Body of pancreas (tissue), 4 donors: ENCODE measurements at regions not wholly inside any gene's neighbourhood (a gene's known extent, or its start where the extent isn't known, plus 50 kb on each side); places are given as distances from the start of the nearest gene placed in this dataset.

ENCODE experiments used
- ATAC-seq: fragments of 150-250 bp; one replicate; pipeline ENCODE4 v1.9.1; 2016
- DNase-seq, 4 donors: peaks; one replicate each; pipeline ENCODE4 v3.0.0-alpha.2; 2019
- H3K27ac ChIP-seq, 4 donors: fragments of 200-600 bp; sonication (generic); 1 replicate in 3 of 4; 2 replicates in 1 of 4; pipeline versions ENCODE4 v1.5.1 to v1.6.1; 2016 to 2019; ENCODE audit warnings: mild to moderate bottlenecking in 1 of 4, mixed read lengths in 1 of 4, moderate library complexity in 1 of 4
- H3K27me3 ChIP-seq, 2 donors: fragments of 200-600 bp; sonication (generic); one replicate each; pipeline ENCODE4 v1.6.0; 2016; ENCODE audit warnings: mild to moderate bottlenecking in 1 of 2
- H3K36me3 ChIP-seq, 2 donors: fragments of 200-600 bp; sonication (generic); replicated peaks in 1 of 2; 2 replicates each; pipeline ENCODE4 v1.5.1; 2016; ENCODE audit warnings: low read depth in 2 of 2; ENCODE audit not compliant: insufficient read depth in 1 of 2
- H3K4me1 ChIP-seq: fragments of 200-600 bp; sonication (generic); one replicate; pipeline ENCODE4 v1.6.0; 2016
- H3K4me3 ChIP-seq, 2 donors: fragments of 200-600 bp; sonication (generic); 1 replicate in 1 of 2; 2 replicates in 1 of 2; pipeline ENCODE4 v1.5.1; 2016 to 2019
- H3K9me3 ChIP-seq, 3 donors: fragments of 200-600 bp; sonication (generic); 1 replicate in 2 of 3; 2 replicates in 1 of 3; pipeline ENCODE4 v1.5.1; 2016
- POLR2A ChIP-seq, 3 donors: fragments of 450-650 bp; IDR thresholded peaks; one replicate each; pipeline ENCODE4 v1.6.1; 2016; ENCODE audit warnings: antibody characterized with exemption in 3 of 3, mild to moderate bottlenecking in 2 of 3
- WGBS, 2 donors: methylation state at CpG; one replicate each; pipeline ENCODE4 v1.1.5; 2017; 5-methylcytosine and 5-hydroxymethylcytosine counted together
- intact Hi-C: fragments of 100-400 bp; cut with DNase I; formaldehyde crosslinking; loops from one replicate; pipeline ENCODE4 v1.15.1; 2023
- TF ChIP-seq, protein P1 (sequence below), 7 experiments: fragments of 450-650 bp in 4 of 7; fragments of 200-600 bp in 3 of 7; sonication (generic) in 3 of 7; IDR thresholded peaks; one replicate each; pipeline ENCODE4 v1.5.1; 2016 to 2019; ENCODE audit warnings: antibody characterized with exemption in 7 of 7

DNA sequence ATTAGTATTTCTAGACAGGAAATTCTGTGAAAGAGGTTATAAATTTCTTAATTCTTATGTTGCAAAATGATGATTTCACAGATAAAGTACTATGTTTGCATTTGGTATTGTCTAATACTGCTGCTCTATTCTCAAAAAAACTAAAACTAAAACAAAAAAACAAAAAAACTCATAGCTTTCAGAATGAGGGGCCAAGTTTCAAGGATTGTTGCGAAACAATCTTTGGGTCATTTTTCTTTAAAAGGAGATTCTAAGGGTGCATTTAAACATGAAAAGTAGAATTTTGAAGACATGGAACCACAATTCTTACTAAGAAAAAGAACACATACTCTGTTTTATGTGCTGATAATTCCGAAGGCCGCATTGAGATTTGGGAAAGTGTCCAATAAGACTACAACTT is 645.1 kb downstream of the ADGRL2 start:
- no peak overlapping the region for H3K4me3 ChIP-seq
- H3K36me3 ChIP-seq, result no peaks in the 10 kb centered on the region
- no peak for DNase-seq
- H3K27ac ChIP-seq, result peak overlapping the region in 2 of 4 donors; percentile 15 to 32
- no peaks in the 10 kb centered on the region for H3K27me3 ChIP-seq
- H3K9me3 ChIP-seq, result no peaks in the 10 kb centered on the region
- intact Hi-C loops, result no loop called here
- ATAC-seq, result no peak
- peaks cover 9% of the 10 kb centered on the region for H3K4me1 ChIP-seq
- TF ChIP-seq POLR2A (IDR thresholded peaks at IDR 0.05), result no peak
- TF ChIP-seq, protein P1, sequence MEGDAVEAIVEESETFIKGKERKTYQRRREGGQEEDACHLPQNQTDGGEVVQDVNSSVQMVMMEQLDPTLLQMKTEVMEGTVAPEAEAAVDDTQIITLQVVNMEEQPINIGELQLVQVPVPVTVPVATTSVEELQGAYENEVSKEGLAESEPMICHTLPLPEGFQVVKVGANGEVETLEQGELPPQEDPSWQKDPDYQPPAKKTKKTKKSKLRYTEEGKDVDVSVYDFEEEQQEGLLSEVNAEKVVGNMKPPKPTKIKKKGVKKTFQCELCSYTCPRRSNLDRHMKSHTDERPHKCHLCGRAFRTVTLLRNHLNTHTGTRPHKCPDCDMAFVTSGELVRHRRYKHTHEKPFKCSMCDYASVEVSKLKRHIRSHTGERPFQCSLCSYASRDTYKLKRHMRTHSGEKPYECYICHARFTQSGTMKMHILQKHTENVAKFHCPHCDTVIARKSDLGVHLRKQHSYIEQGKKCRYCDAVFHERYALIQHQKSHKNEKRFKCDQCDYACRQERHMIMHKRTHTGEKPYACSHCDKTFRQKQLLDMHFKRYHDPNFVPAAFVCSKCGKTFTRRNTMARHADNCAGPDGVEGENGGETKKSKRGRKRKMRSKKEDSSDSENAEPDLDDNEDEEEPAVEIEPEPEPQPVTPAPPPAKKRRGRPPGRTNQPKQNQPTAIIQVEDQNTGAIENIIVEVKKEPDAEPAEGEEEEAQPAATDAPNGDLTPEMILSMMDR (IDR thresholded peaks at IDR 0.05), result no peak
- WGBS, 2 donors, result 55 to 60% methylated on average over 3 of the region's 3 CpGs

DNA sequence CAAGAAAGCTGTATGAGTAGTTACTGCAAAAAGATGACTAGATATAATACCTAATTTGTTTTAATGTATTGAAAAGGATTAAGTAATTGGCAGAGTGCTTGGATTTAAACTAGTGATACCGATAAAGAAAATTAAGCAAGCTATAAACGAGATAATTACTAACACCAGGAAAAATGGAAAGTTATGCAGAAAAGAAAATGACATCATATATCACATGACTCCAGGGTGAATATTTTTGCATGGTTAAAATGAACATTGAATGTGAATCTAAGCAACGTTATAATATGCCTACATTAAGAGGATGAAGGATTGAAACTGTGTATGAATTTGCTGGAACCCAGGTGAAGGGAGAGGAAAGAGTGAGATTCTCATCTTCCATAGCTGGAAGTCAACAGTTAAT is 644.4 kb downstream of the ADGRL2 start:
- Histone ChIP-seq H3K4me3 (no peak overlapping the region), H3K27me3 (no peaks in the 10 kb centered on the region), H3K9me3 (no peaks in the 10 kb centered on the region), H3K4me1 (peaks cover 9% of the 10 kb centered on the region), H3K36me3 (no peaks in the 10 kb centered on the region), H3K27ac (peak overlapping the region in 1 of 4 donors; percentile 13)
- intact Hi-C loops, result no loop called here
- TF ChIP-seq, protein P1 (IDR thresholded peaks at IDR 0.05), result no peak
- TF ChIP-seq POLR2A (IDR thresholded peaks at IDR 0.05), result no peak
- ATAC-seq, result no peak
- DNase-seq, result no peak
- WGBS, 2 donors, result 62 to 82% methylated on average over 3 of the region's 3 CpGs

DNA sequence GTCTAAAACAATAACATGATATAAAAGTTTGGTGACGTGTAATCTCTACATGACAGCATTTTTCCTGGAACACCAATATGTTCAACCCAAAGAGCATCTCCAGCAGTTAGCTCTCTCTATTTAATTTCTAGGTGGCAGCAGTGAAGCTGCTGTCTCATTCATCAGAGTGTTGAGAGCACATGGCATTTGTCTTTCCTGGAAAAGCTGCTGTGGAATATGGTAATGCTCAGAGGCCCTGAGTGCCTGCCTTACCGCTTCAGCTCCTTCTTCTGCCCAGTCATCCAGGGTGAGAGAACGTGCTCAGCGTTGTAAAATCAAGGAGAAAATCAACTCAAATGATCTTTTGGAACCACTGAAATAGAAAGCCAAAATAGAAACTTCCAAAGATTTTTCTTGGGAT is 640.7 kb downstream of the ADGRL2 start:
- TF ChIP-seq POLR2A (IDR thresholded peaks at IDR 0.05), result no peak
- TF ChIP-seq, protein P1 (IDR thresholded peaks at IDR 0.05), result no peak
- WGBS, 2 donors, result 72 to 77% methylated on average over 4 of the region's 4 CpGs
- H3K9me3 ChIP-seq, result no peaks in the 10 kb centered on the region
- no peak overlapping the region for H3K27ac ChIP-seq
- no peaks in the 10 kb centered on the region for H3K27me3 ChIP-seq
- H3K4me3 ChIP-seq, result no peak overlapping the region
- intact Hi-C loops, result no loop called here
- no peaks in the 10 kb centered on the region for H3K36me3 ChIP-seq
- DNase-seq (no peak), ATAC-seq (no peak)
- H3K4me1 ChIP-seq, result peaks cover 9% of the 10 kb centered on the region

DNA sequence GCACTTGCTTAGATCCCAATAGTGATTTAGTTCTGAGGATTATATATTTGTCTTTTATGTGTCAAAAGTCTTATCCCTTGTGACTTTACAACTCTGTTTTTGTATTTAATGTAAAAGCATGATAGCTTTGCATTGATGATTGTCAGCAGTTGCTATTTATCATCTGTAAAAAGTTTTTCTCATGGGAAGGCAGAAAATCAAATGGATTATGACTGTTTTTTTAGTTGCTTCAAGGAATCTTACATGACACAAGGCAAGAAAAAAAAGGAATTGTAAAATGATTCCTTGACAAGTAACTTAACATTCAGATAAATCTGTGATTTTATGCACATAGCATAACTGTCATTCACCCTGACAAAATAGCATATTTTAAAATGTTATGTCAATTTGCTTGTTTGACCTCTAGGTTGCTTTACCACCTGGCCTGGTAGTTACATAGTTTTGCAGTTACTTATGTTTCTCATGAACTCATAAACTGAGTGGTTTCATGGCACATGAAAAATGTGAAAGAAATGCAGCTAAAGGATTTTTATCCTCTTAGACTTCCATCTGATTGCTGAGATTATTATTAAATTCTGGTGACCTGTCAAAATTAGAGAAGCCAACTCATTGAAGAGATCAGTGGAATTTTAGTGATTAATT is 622.6 kb downstream of the ADGRL2 start:
- no peak overlapping the region for H3K4me3 ChIP-seq
- no peak for TF ChIP-seq POLR2A (IDR thresholded peaks at IDR 0.05)
- TF ChIP-seq, protein P1 (IDR thresholded peaks at IDR 0.05), result no peak
- ATAC-seq, result no peak
- H3K4me1 ChIP-seq, result no peaks in the 10 kb centered on the region
- no peaks in the 10 kb centered on the region for H3K9me3 ChIP-seq
- no peak overlapping the region for H3K27ac ChIP-seq
- intact Hi-C loops, result no loop called here
- DNase-seq, result no peak
- H3K36me3 ChIP-seq, result no peaks in the 10 kb centered on the region
- no peaks in the 10 kb centered on the region for H3K27me3 ChIP-seq

DNA sequence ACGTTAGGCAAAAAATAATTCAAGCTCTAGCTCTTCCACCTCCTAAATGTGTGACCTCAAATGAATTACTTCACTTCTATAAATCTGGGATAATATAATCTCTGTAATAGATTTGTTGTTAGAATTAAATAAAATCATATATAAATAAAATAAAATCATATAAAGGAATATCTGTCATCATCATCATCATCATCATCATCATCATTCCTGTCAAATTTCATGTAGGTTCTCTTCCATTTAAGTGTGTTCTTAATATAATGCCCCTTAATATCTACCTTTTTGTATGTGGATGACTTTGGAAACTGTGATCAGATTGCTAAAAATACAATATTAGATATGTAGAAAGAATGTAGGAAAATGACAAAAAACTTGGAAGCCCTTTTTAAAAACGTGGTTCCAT is 621.0 kb downstream of the ADGRL2 start:
- Histone ChIP-seq H3K36me3 (no peaks in the 10 kb centered on the region), H3K4me3 (no peak overlapping the region), H3K9me3 (no peaks in the 10 kb centered on the region), H3K4me1 (no peaks in the 10 kb centered on the region), H3K27ac (no peak overlapping the region), H3K27me3 (no peaks in the 10 kb centered on the region)
- ATAC-seq (no peak), DNase-seq (no peak)
- WGBS, 2 donors, result 30 to 38% methylated on average over 2 of the region's 2 CpGs
- intact Hi-C loops, result no loop called here
- TF ChIP-seq POLR2A (IDR thresholded peaks at IDR 0.05), result no peak
- TF ChIP-seq, protein P1 (IDR thresholded peaks at IDR 0.05), result no peak
